ENCODE measurements at regions not wholly inside any gene's neighbourhood (a gene's known extent, or its start where the extent isn't known, plus 50 kb on each side); places are given as distances from the start of the nearest gene placed in this dataset.

- H3K9me1 ChIP-seq (ENCODE audit: insufficient read depth, low read length), result no peaks in the 10 kb centered on the region
- in situ Hi-C loops (cut with MboI; ENCODE audit: low sequenced_read_pairs) (no loop called here), intact Hi-C loops (cut with micrococcal nuclease) (no loop called here), dilution Hi-C loops (cut with HindIII; ENCODE audit: low sequenced_read_pairs, unreplicated experiment) (no loop called here)
- H2BK120ac ChIP-seq (ENCODE audit: low read depth, low read length), result no peak overlapping the region
- no peak overlapping the region for H3K56ac ChIP-seq (ENCODE audit: extremely low read depth, insufficient read depth, low read length)
- H2AFZ ChIP-seq (replicated peaks; ENCODE audit: low read length, poor library complexity), result no peak overlapping the region
- no peaks in the 10 kb centered on the region for H3K27me3 ChIP-seq (ENCODE audit: control insufficient read depth, insufficient read depth, low read length)
- no peaks in the 10 kb centered on the region for H3K79me1 ChIP-seq (ENCODE audit: low read depth in 1 of 2, low read length in 2 of 2)
- H3K36me3 ChIP-seq (ENCODE audit: control insufficient read depth, insufficient read depth, low read length), result no peaks in the 10 kb centered on the region
- H4K8ac ChIP-seq (ENCODE audit: low read depth in 2 of 2, low read length in 2 of 2), result no peak overlapping the region
- no peak overlapping the region for H2AK5ac ChIP-seq (ENCODE audit: low read depth, low read length)
- no peaks in the 10 kb centered on the region for H3K9me3 ChIP-seq (ENCODE audit: control insufficient read depth, insufficient read depth, low read length)
- TF ChIP-seq, protein P1, sequence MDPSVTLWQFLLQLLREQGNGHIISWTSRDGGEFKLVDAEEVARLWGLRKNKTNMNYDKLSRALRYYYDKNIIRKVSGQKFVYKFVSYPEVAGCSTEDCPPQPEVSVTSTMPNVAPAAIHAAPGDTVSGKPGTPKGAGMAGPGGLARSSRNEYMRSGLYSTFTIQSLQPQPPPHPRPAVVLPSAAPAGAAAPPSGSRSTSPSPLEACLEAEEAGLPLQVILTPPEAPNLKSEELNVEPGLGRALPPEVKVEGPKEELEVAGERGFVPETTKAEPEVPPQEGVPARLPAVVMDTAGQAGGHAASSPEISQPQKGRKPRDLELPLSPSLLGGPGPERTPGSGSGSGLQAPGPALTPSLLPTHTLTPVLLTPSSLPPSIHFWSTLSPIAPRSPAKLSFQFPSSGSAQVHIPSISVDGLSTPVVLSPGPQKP (IDR thresholded peaks at IDR 0.05; ENCODE audit: borderline replicate concordance, low read depth, low read length), result no peak
- TF ChIP-seq MAFK (IDR thresholded peaks at IDR 0.05; ENCODE audit: low read depth, low read length) (no peak), CTCF (conservative IDR thresholded peaks at IDR 0.05; ENCODE audit: low read depth, low read length) (no peak), MAZ (IDR thresholded peaks at IDR 0.05; ENCODE audit: borderline replicate concordance, low read depth, low read length) (no peak)
- ATAC-seq (ENCODE audit: low read depth), result no peak
- ChIA-PET POLR2A (ENCODE audit: unreplicated experiment) (no interaction called here), CTCF (interaction anchor here (0.5 kb wide), 1 partner anchor 136 kb away, joined by 3 read pairs; no protein-coding TSS in a partner anchor)
- no peak overlapping the region for H3K18ac ChIP-seq (ENCODE audit: low read depth, low read length)
- H2BK15ac ChIP-seq (ENCODE audit: low read depth, low read length), result no peak overlapping the region
- no peak overlapping the region for H3K27ac ChIP-seq (ENCODE audit: insufficient read depth, low read length)
- no peak overlapping the region for H3K4me3 ChIP-seq (ENCODE audit: insufficient read depth, low read depth, low read length)
- no peaks in the 10 kb centered on the region for H4K20me1 ChIP-seq (ENCODE audit: insufficient read depth, low read length)
- H3K14ac ChIP-seq (replicated peaks; ENCODE audit: low read depth, low read length), result no peak overlapping the region
- H3K23ac ChIP-seq (ENCODE audit: low read depth, low read length), result no peak overlapping the region
- no peak overlapping the region for H3K4ac ChIP-seq (ENCODE audit: low read depth, low read length)
- BruUV-seq (replicated peaks), result no TSS peak
- no peak for DNase-seq
- no peak overlapping the region for H3K9ac ChIP-seq (ENCODE audit: low read depth, low read length)
- H2AK9ac ChIP-seq (replicated peaks; ENCODE audit: low read depth, low read length, poor library complexity), result no peak overlapping the region
- H2BK5ac ChIP-seq (ENCODE audit: low read depth, low read length, poor library complexity, severe bottlenecking), result no peak overlapping the region
- no peak overlapping the region for H4K91ac ChIP-seq (ENCODE audit: insufficient read depth, low read depth, low read length)
- H2BK20ac ChIP-seq (ENCODE audit: low read depth, low read length), result no peak overlapping the region
- H4K5ac ChIP-seq (ENCODE audit: low read depth, low read length), result no peak overlapping the region
- H3K4me2 ChIP-seq (ENCODE audit: low read depth, low read length), result no peak overlapping the region
- no peaks in the 10 kb centered on the region for H3K4me1 ChIP-seq (ENCODE audit: control insufficient read depth, insufficient read depth, low read length)
Measured at GRCh38 chr2:156915332-156915731, 342.2 kb upstream of the GALNT5 start.

Measured in IMR-90 (cell line).